Endothelial cell of umbilical vein (primary cell): ENCODE measurements at regions not wholly inside any gene's neighbourhood (a gene's known extent, or its start where the extent isn't known, plus 50 kb on each side); places are given as distances from the start of the nearest gene placed in this dataset.

ENCODE experiments used
- BruUV-seq: library from RNA; stranded (reverse); fragments of 400-500 nt; replicated peaks from 2 replicates; lab custom pipeline; 2021; lab: Mats Ljungman, UMichigan
- CTCF ChIA-PET: fragments of 300-600, 350-600 bp; sonication (Branson Sonifier 250); formaldehyde crosslinking; loops from one replicate; lab custom pipeline; 2021; ENCODE audit warnings: antibody characterized with exemption, inconsistent platforms; lab: Charles Lee
- POLR2A ChIA-PET: fragments of 300-600, 350-600 bp; sonication (Branson Sonifier 250); formaldehyde crosslinking; loops from one replicate; lab custom pipeline; 2021; ENCODE audit warnings: antibody characterized with exemption, inconsistent platforms; lab: Charles Lee
- DNase-seq: peaks from one replicate; pipeline ENCODE4 v3.0.0-alpha.2; 2011; ENCODE audit warnings: low read depth, low spot score
- FAIRE-seq: peaks from 2 replicates; lab custom pipeline; 2011; peaks lifted over from hg19 to GRCh38; lab: Jason Lieb, UNC
- H2AFZ ChIP-seq: 2 replicates; pipeline ENCODE4 v1.6.0; 2012; ENCODE audit warnings: low read depth, low read length, control low read depth, inconsistent platforms
- H3K27ac ChIP-seq: 2 replicates; pipeline ENCODE4 v1.5.1; 2011; ENCODE audit warnings: low read depth, mild to moderate bottlenecking, control low read depth, low read length, moderate library complexity; ENCODE audit not compliant: insufficient read depth
- H3K27me3 ChIP-seq, 2 experiments: 2 replicates each; pipeline versions ENCODE4 v1.6.0 to v1.6.1; 2011; ENCODE audit warnings: low read length in 2 of 2, mixed read lengths in 1 of 2; ENCODE audit not compliant: control insufficient read depth in 2 of 2, insufficient read depth in 2 of 2
- H3K36me3 ChIP-seq, 2 experiments: 2 replicates in 1 of 2; 3 replicates in 1 of 2; pipeline ENCODE4 v1.5.1; 2011; ENCODE audit warnings: low read length in 2 of 2, mild to moderate bottlenecking in 1 of 2, moderate library complexity in 1 of 2; ENCODE audit not compliant: control insufficient read depth in 2 of 2, insufficient read depth in 2 of 2; ENCODE audit errors: extremely low read depth in 1 of 2
- H3K4me1 ChIP-seq: 3 replicates; pipeline ENCODE4 v1.5.1; 2011; ENCODE audit warnings: mild to moderate bottlenecking, low read length; ENCODE audit not compliant: control insufficient read depth, insufficient read depth; ENCODE audit errors: extremely low read depth
- H3K4me2 ChIP-seq: 2 replicates; pipeline ENCODE4 v1.6.1; 2011; ENCODE audit warnings: low read length, control low read depth, mixed read lengths; ENCODE audit not compliant: insufficient read depth
- H3K4me3 ChIP-seq, 3 experiments: fragments of 200-600 bp in 1 of 3; sonication (generic), shearing (Covaris generic) in 1 of 3; replicated peaks in 1 of 3; 2 replicates each; pipeline ENCODE4 v1.5.1; 2011 to 2016; ENCODE audit warnings: control low read depth in 3 of 3, low read length in 3 of 3, mild to moderate bottlenecking in 2 of 3, inconsistent platforms in 1 of 3, low read depth in 1 of 3, moderate library complexity in 1 of 3; ENCODE audit not compliant: insufficient read depth in 1 of 3
- H3K79me2 ChIP-seq: 2 replicates; pipeline ENCODE4 v1.6.0; 2012; ENCODE audit warnings: low read length, inconsistent platforms; ENCODE audit not compliant: control insufficient read depth, insufficient read depth
- H3K9ac ChIP-seq: replicated peaks from 2 replicates; pipeline ENCODE3; 2011; ENCODE audit warnings: low read length, control low read depth; ENCODE audit not compliant: insufficient read depth; ENCODE audit errors: extremely low read depth
- H3K9me1 ChIP-seq: replicated peaks from 3 replicates; pipeline ENCODE4 v1.6.0; 2011; ENCODE audit warnings: mild to moderate bottlenecking, low read length; ENCODE audit not compliant: control insufficient read depth, insufficient read depth; ENCODE audit errors: extremely low read depth
- H3K9me3 ChIP-seq: replicated peaks from 2 replicates; pipeline ENCODE4 v1.5.1; 2012; ENCODE audit warnings: low read length, inconsistent platforms; ENCODE audit not compliant: control insufficient read depth, insufficient read depth
- H4K20me1 ChIP-seq: replicated peaks from 2 replicates; pipeline ENCODE3; 2011; ENCODE audit warnings: mild to moderate bottlenecking, low read length; ENCODE audit not compliant: control insufficient read depth, insufficient read depth; ENCODE audit errors: extremely low read depth
- EZH2 ChIP-seq: IDR thresholded peaks from 2 replicates; pipeline ENCODE4 v1.6.1; 2012; ENCODE audit warnings: borderline replicate concordance, low read depth, mild to moderate bottlenecking, moderate library complexity, low read length, inconsistent platforms; ENCODE audit not compliant: severe bottlenecking
- FOS ChIP-seq: IDR thresholded peaks from 2 replicates; pipeline ENCODE4 v1.6.1; 2011; ENCODE audit warnings: mild to moderate bottlenecking, low read length, moderate library complexity, borderline replicate concordance; ENCODE audit not compliant: insufficient read depth
- GATA2 ChIP-seq: IDR thresholded peaks from 2 replicates; pipeline ENCODE4 v1.7.0; 2011; ENCODE audit warnings: low read depth, mild to moderate bottlenecking, moderate library complexity, mixed read lengths, low read length; ENCODE audit not compliant: insufficient read length, insufficient read depth
- JUN ChIP-seq: IDR thresholded peaks from 2 replicates; pipeline ENCODE4 v1.6.1; 2011; ENCODE audit warnings: borderline replicate concordance, low read depth; ENCODE audit not compliant: insufficient read length, insufficient read depth
- MAX ChIP-seq: IDR thresholded peaks from 2 replicates; pipeline ENCODE4 v1.6.1; 2011; ENCODE audit not compliant: insufficient read depth, insufficient read length
- MYC ChIP-seq: IDR thresholded peaks from one replicate; pipeline ENCODE4 v1.6.1; 2011; ENCODE audit warnings: mild to moderate bottlenecking, low read depth, low read length
- POLR2A ChIP-seq: IDR thresholded peaks from 2 replicates; pipeline ENCODE4 v1.6.1; 2012; ENCODE audit warnings: low read depth, mild to moderate bottlenecking, control low read depth, low read length
- POLR2AphosphoS5 ChIP-seq: IDR thresholded peaks from 2 replicates; pipeline ENCODE4 v1.6.1; 2012; ENCODE audit warnings: low read depth, mild to moderate bottlenecking, control low read depth, low read length, moderate library complexity; ENCODE audit not compliant: insufficient read depth
- dilution Hi-C: fragments of 300-500 bp; cut with MboI; formaldehyde crosslinking; loops from one replicate; pipeline ENCODE4 v1.15.0; 2019; ENCODE audit warnings: low sequenced_read_pairs; ENCODE audit not compliant: extremely low pct_ligation_motif_present
- intact Hi-C: fragments of 100-400 bp; cut with micrococcal nuclease; formaldehyde crosslinking; loops from one replicate; pipeline ENCODE4 v1.10.0; 2022
- TF ChIP-seq, protein P1 (sequence below), 2 donors: IDR thresholded peaks; 1 replicate in 1 of 2; 2 replicates in 1 of 2; pipeline ENCODE4 v1.5.1; 2011; ENCODE audit warnings: low read length in 2 of 2, mild to moderate bottlenecking in 2 of 2, moderate library complexity in 2 of 2, control low read depth in 1 of 2, inconsistent platforms in 1 of 2, low read depth in 1 of 2; ENCODE audit not compliant: insufficient read depth in 1 of 2; ENCODE audit errors: extremely low read depth in 1 of 2

GRCh38 chr4:62133101-62133897 lies 933.2 kb downstream of the ADGRL3 start:
- FAIRE-seq, result no peak
- no peak overlapping the region for H3K9ac ChIP-seq
- intact Hi-C loops, result no loop called here
- H3K36me3 ChIP-seq, result no peaks in the 10 kb centered on the region
- H3K9me3 ChIP-seq, result peaks cover 4% of the 10 kb centered on the region
- H3K27me3 ChIP-seq, result no peaks in the 10 kb centered on the region
- DNase-seq, result no peak
- no TSS peak for BruUV-seq
- H3K4me1 ChIP-seq, result no peaks in the 10 kb centered on the region
- dilution Hi-C loops, result no loop called here
- no peaks in the 10 kb centered on the region for H3K9me1 ChIP-seq
- H3K27ac ChIP-seq, result no peak overlapping the region
- ChIA-PET CTCF (no interaction called here), POLR2A (no interaction called here)
- TF ChIP-seq EZH2 (no peak), MYC (no peak), JUN (no peak), POLR2AphosphoS5 (no peak), MAX (no peak), POLR2A (no peak), FOS (no peak), GATA2 (no peak)
- TF ChIP-seq, protein P1, sequence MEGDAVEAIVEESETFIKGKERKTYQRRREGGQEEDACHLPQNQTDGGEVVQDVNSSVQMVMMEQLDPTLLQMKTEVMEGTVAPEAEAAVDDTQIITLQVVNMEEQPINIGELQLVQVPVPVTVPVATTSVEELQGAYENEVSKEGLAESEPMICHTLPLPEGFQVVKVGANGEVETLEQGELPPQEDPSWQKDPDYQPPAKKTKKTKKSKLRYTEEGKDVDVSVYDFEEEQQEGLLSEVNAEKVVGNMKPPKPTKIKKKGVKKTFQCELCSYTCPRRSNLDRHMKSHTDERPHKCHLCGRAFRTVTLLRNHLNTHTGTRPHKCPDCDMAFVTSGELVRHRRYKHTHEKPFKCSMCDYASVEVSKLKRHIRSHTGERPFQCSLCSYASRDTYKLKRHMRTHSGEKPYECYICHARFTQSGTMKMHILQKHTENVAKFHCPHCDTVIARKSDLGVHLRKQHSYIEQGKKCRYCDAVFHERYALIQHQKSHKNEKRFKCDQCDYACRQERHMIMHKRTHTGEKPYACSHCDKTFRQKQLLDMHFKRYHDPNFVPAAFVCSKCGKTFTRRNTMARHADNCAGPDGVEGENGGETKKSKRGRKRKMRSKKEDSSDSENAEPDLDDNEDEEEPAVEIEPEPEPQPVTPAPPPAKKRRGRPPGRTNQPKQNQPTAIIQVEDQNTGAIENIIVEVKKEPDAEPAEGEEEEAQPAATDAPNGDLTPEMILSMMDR (IDR thresholded peaks at IDR 0.05; ENCODE audit: extremely low read depth in 1 of 2, insufficient read depth in 1 of 2, low read depth in 1 of 2, low read length in 2 of 2), result no peak
- H3K4me2 ChIP-seq, result no peak overlapping the region
- no peak overlapping the region for H3K4me3 ChIP-seq
- H4K20me1 ChIP-seq, result no peaks in the 10 kb centered on the region
- no peaks in the 10 kb centered on the region for H3K79me2 ChIP-seq
- H2AFZ ChIP-seq, result no peak overlapping the region
